ENCODE measurements at regions not wholly inside any gene's neighbourhood (a gene's known extent, or its start where the extent isn't known, plus 50 kb on each side); places are given as distances from the start of the nearest gene placed in this dataset.

GRCh38 chr10:7507887-7508726, 97.3 kb upstream of the SFMBT2 start:
- TF ChIP-seq CTCF (IDR thresholded peaks at IDR 0.05) (no peak), POLR2A (IDR thresholded peaks at IDR 0.05) (no peak)

Data from tibial nerve (tissue), 3 donors.